GM12865 (cell line): ENCODE measurements at regions not wholly inside any gene's neighbourhood (a gene's known extent, or its start where the extent isn't known, plus 50 kb on each side); places are given as distances from the start of the nearest gene placed in this dataset.
"Not testable (repeated sequence)": the region's sequence is repeated elsewhere in the genome, so short reads cannot be mapped to it uniquely, and the experiment has no call there.

Source experiments
- DNase-seq: peaks from one replicate; pipeline ENCODE4 v3.0.0; 2010; ENCODE audit warnings: low read depth
- H3K4me3 ChIP-seq: 2 replicates; pipeline ENCODE4 v1.5.1; 2011; ENCODE audit warnings: mild to moderate bottlenecking, low read depth, low read length, control low read depth
- CTCF ChIP-seq: IDR thresholded peaks from 2 replicates; pipeline ENCODE4 v1.5.1; 2011; ENCODE audit warnings: low read length, control low read depth, low read depth, inconsistent platforms; ENCODE audit not compliant: insufficient read depth; ENCODE audit errors: missing control alignments

- TF ChIP-seq CTCF: no peak
- H3K4me3 ChIP-seq: no peak overlapping the region
- DNase-seq: no peak
Observed at GRCh38 chr2:42973726-42974125, 181.3 kb upstream of the HAAO start.

GRCh38 chr2:42972933-42973516 is 180.6 kb upstream of the HAAO start:
- DNase-seq: peak; percentile 26
- not testable (repeated sequence) for H3K4me3 ChIP-seq

GRCh38 chr2:42971947-42972736 is 179.8 kb upstream of the HAAO start:
- peak; percentile 62 for DNase-seq
- H3K4me3 ChIP-seq: no peak overlapping the region
- TF ChIP-seq CTCF: no peak

- DNase-seq: no peak
- TF ChIP-seq CTCF: no peak
- H3K4me3 ChIP-seq: no peak overlapping the region
Observed at GRCh38 chr2:42971381-42971780, 179.0 kb upstream of the HAAO start.

- no peak for DNase-seq
- no peak for TF ChIP-seq CTCF
Observed at GRCh38 chr2:42970151-42970550, 177.8 kb upstream of the HAAO start.

GRCh38 chr2:42969231-42970150 is 177.1 kb upstream of the HAAO start:
- no peak for DNase-seq
- no peak overlapping the region for H3K4me3 ChIP-seq
- no peak for TF ChIP-seq CTCF

More at GRCh38 chr2:42970151-42970550, 177.8 kb upstream of the HAAO start:
- H3K4me3 ChIP-seq: no peak overlapping the region
